C4-2B (cell line): ENCODE measurements at regions not wholly inside any gene's neighbourhood (a gene's known extent, or its start where the extent isn't known, plus 50 kb on each side); places are given as distances from the start of the nearest gene placed in this dataset.

Experiments used
- ZFX ChIP-seq: fragments of 450-650 bp; IDR thresholded peaks from 2 replicates; pipeline ENCODE4 v1.6.1; 2017
- TF ChIP-seq, protein P1 (sequence below): fragments of 450-650 bp; conservative IDR thresholded peaks from 2 replicates; pipeline ENCODE4 v1.5.1; 2017; ENCODE audit warnings: mild to moderate bottlenecking

DNA sequence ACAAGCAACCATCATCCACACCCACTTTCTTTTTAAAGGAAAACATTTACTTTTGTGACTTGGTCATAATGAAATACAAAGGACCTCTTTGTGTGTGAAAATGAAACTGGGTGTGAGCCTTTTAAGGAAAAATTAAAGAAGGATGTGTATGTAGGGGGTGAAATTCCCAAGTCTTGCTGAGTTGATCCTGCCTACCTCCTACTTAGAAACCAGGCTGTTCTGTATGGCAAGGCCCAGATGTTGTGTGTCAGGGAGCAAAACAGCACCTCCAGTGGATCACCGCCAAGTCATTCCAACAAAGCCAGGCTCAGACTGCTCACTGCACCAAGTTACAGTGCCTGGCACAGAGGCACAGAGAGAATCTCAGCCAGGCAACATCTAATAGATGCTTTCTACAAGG lies 198.5 kb upstream of the FBN2 start:
- TF ChIP-seq, protein P1, sequence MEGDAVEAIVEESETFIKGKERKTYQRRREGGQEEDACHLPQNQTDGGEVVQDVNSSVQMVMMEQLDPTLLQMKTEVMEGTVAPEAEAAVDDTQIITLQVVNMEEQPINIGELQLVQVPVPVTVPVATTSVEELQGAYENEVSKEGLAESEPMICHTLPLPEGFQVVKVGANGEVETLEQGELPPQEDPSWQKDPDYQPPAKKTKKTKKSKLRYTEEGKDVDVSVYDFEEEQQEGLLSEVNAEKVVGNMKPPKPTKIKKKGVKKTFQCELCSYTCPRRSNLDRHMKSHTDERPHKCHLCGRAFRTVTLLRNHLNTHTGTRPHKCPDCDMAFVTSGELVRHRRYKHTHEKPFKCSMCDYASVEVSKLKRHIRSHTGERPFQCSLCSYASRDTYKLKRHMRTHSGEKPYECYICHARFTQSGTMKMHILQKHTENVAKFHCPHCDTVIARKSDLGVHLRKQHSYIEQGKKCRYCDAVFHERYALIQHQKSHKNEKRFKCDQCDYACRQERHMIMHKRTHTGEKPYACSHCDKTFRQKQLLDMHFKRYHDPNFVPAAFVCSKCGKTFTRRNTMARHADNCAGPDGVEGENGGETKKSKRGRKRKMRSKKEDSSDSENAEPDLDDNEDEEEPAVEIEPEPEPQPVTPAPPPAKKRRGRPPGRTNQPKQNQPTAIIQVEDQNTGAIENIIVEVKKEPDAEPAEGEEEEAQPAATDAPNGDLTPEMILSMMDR: no peak
- TF ChIP-seq ZFX: no peak
